GM19438 (cell line): ENCODE measurements at regions not wholly inside any gene's neighbourhood (a gene's known extent, or its start where the extent isn't known, plus 50 kb on each side); places are given as distances from the start of the nearest gene placed in this dataset.

Experiments used
- ATAC-seq: cut with Tn5 transposase; IDR thresholded peaks from one replicate; pipeline ENCODE4 v1.9.1; 2021; ENCODE audit warnings: low read depth; ENCODE audit not compliant: unreplicated experiment

- ATAC-seq: no peak
These were observed 331.8 kb upstream of the BTBD3 start for GRCh38 chr20:11585752-11586352.

GRCh38 chr20:11588875-11589274, 328.8 kb upstream of the BTBD3 start:
- no peak for ATAC-seq

GRCh38 chr20:11591965-11592364, 325.7 kb upstream of the BTBD3 start:
- no peak for ATAC-seq

- no peak for ATAC-seq
These were observed 313.4 kb upstream of the BTBD3 start for GRCh38 chr20:11604339-11604738.

- no peak for ATAC-seq
These were observed 310.6 kb upstream of the BTBD3 start for GRCh38 chr20:11607047-11607446.

- no peak for ATAC-seq
These were observed 309.0 kb upstream of the BTBD3 start for GRCh38 chr20:11608736-11609135.

GRCh38 chr20:11624704-11625103, 293.0 kb upstream of the BTBD3 start:
- no peak for ATAC-seq

- no peak for ATAC-seq
These were observed 291.1 kb upstream of the BTBD3 start for GRCh38 chr20:11626551-11626950.

GRCh38 chr20:11642866-11643265, 274.8 kb upstream of the BTBD3 start:
- no peak for ATAC-seq

GRCh38 chr20:11646359-11646758, 271.3 kb upstream of the BTBD3 start:
- ATAC-seq: no peak

- no peak for ATAC-seq
These were observed 267.1 kb upstream of the BTBD3 start for GRCh38 chr20:11650566-11650965.

- no peak for ATAC-seq
These were observed 266.6 kb upstream of the BTBD3 start for GRCh38 chr20:11651138-11651537.

- ATAC-seq: no peak
These were observed 266.0 kb upstream of the BTBD3 start for GRCh38 chr20:11651647-11652046.

GRCh38 chr20:11652128-11652527, 265.6 kb upstream of the BTBD3 start:
- ATAC-seq: no peak

GRCh38 chr20:11654766-11655165, 262.9 kb upstream of the BTBD3 start:
- ATAC-seq: no peak

- no peak for ATAC-seq
These were observed 257.0 kb upstream of the BTBD3 start for GRCh38 chr20:11660673-11661072.

- ATAC-seq: no peak
These were observed 246.6 kb upstream of the BTBD3 start for GRCh38 chr20:11671015-11671511.

GRCh38 chr20:11672959-11673358, 244.7 kb upstream of the BTBD3 start:
- ATAC-seq: no peak

GRCh38 chr20:11675920-11676629, 241.6 kb upstream of the BTBD3 start:
- ATAC-seq: no peak

- no peak for ATAC-seq
These were observed 240.9 kb upstream of the BTBD3 start for GRCh38 chr20:11676630-11677287.

GRCh38 chr20:11677428-11677827, 240.3 kb upstream of the BTBD3 start:
- no peak for ATAC-seq

GRCh38 chr20:11677836-11678235, 239.9 kb upstream of the BTBD3 start:
- ATAC-seq: no peak
